GM04503 (cell line): ENCODE measurements at regions not wholly inside any gene's neighbourhood (a gene's known extent, or its start where the extent isn't known, plus 50 kb on each side); places are given as distances from the start of the nearest gene placed in this dataset.

Experiments used
- DNase-seq: peaks from one replicate; pipeline ENCODE4 v3.0.0-alpha.2; 2012; ENCODE audit warnings: low read depth

- DNase-seq: no peak
These were observed 389.6 kb downstream of the YTHDC2 start for GRCh38 chr5:113902917-113903660.

DNA sequence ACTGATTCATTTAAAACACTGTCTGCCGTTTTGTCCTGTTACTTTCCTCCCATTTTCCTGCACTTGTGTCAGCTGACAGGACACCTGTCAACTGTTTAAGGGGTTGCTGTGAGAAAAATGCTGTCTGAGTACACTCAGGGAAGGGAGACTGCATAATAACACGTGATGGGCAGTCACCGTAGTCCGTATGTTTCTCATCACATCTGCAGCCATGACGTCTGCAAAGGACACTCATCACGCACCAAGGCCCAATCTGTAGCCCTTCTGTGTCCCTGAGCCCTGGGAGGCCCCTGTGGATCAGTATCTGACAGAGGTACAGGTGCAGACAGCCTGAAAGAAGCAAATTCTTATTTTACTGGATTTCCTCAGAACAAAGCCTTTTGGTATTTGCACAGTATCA is 396.3 kb downstream of the YTHDC2 start:
- DNase-seq: no peak

GRCh38 chr5:113917997-113918396 is 404.5 kb downstream of the YTHDC2 start:
- DNase-seq: no peak

DNA sequence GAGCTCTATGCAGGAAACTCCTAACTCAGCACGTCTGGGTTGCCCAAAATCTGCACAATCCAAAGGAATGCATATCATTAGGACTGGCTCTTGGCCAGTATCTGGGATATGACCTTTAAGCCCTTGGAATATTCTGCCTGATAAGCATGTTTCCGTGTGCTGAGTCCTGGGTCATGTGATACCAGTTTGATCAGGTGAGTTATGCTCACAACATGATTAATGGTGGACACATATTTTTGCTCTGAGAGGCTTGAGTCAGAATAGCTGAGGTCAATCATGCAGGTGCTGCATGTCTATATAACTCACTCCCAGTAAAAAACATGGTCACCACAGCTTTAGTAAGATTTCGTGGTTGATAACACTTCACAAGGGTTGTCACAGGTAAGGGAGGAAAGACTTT is 408.8 kb downstream of the YTHDC2 start:
- DNase-seq: no peak

GRCh38 chr5:113935453-113935852 is 422.0 kb downstream of the YTHDC2 start:
- no peak for DNase-seq

- DNase-seq: no peak
These were observed 423.8 kb downstream of the YTHDC2 start for GRCh38 chr5:113937301-113937700.

DNA sequence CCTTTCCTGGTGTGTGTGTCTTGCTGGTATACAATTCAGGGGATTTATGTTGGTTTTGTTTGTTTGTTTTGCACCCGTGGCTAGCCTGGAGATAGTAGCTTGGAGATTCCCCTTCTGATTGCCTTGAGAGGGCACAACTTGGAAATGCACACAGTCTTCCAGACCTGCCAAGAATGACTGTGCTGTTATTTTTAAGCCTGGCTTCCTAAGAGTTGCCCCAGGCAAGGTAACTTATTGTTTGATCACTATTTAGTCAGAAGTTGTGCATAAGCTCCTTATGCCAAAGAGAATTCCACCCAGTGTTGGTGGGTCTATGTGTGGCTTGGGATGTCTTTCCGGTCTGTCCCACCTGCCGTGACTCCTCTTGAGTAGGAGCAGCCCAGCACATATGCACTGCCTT is 421.9 kb upstream of the KCNN2 start:
- DNase-seq: no peak

DNA sequence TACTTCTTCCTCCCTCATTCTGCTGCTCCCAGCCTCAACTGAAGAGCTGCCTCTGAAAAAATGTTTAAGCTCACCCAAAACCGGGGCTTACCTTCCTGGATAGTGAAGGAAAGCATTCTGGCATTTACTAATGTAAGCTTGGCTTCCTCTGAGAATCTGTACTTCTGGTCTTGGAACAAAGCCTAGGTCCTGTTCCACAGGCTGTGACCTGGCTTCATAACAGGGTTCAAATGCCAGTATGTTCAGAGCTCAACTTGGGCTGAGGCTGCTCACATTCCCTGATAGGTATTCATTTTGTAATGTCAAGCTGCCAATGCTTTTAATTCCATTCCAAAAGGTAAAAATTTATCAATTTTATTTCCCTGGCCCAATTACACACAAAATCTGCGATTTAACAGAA is 411.7 kb upstream of the KCNN2 start:
- no peak for DNase-seq

DNA sequence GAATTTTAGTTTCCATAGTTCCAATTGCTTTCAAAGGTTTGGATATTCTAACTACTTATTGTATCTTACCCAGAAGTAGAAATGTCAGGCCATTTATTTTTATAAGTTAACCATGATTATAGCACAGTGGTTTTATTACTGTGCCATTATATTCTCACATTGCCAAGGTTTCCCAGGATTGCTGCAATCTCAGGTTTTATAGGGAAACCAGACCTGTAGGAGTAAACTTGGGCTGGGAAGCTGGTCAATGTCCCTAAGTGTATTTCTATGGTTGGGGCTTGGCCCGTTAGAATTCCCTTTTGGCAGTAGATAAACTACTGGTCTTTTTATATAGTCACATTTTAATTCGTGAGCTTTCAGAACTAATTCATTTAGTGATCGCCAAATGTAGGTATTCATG is 396.6 kb upstream of the KCNN2 start:
- no peak for DNase-seq

DNA sequence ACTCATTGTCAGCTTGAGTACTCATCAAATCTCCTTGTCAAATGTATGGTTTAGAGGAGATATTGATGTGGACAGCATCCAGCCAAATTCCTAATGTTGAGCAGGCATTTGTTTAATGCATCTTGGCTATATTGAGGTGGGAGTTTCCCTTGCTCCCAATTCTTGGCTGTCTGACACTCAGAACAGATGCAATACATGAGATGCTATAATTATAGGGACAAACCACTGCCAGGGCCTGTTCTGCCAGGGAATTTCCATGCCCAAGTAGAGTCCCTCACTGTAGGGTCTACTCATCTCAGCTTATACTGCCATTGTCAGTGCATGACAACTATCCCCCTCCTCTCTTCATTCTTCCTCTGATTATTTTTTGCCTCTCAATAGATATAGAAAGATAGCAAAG is 392.0 kb upstream of the KCNN2 start:
- DNase-seq: no peak

DNA sequence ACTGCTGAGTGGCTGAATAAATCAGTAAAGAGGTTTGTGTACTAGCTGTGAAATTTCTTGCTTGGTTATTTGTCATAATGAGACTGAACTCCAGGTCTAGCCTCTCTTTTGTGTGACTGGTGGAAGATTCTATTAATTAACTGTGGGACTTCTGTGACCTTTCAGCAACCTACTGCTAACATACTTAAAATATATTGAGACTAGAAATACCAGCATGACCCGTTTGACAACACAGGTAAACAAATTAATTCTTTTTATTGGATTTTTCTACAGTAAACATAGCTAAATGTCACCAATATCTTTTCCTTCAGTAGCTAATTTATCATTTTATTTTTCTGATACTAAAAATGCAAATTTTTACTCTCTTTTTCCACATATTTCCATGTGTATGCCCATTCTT is 390.4 kb upstream of the KCNN2 start:
- no peak for DNase-seq

DNA sequence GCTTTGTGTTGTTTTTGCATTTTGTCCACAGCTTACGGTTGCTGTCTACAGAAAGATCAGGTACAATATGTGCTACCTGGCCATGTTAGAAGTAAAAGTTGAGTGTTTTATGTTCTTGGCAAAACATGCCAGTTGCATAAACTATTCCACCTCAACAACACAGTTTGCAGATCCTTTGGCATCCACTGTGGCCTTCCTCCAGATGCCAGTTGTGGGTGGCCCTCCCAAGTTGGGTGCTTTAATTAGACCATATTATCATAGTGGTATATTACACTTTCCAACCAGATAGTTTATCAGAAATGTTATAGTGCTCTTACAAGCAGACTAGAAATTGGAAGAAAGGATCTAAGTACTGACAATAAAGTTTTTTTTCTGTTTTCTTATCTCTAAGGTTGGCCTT is 386.9 kb upstream of the KCNN2 start:
- no peak for DNase-seq

GRCh38 chr5:113984928-113985327 is 376.9 kb upstream of the KCNN2 start:
- DNase-seq: no peak

DNA sequence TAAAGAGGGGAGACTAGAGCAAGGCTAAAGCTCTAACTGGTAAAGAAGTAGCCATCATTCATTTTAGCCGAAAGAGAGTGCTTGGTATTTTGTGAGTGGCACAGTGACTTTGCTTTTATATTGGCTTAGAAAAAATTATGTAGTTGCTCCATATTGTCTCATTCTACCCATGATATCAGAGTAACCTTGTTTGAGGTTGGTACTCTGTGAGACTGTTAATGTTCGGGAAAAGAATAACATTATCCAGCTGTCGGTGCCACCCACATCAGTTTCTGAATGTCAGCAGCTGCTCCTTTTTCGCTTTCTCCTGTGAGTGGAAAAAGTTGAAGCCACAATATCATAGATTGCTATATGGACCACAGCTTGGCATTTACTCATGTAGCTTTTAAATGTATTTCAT is 376.4 kb upstream of the KCNN2 start:
- no peak for DNase-seq

- no peak for DNase-seq
These were observed 372.5 kb upstream of the KCNN2 start for GRCh38 chr5:113989278-113989912.

GRCh38 chr5:113989913-113990305 is 372.0 kb upstream of the KCNN2 start:
- DNase-seq: no peak

DNA sequence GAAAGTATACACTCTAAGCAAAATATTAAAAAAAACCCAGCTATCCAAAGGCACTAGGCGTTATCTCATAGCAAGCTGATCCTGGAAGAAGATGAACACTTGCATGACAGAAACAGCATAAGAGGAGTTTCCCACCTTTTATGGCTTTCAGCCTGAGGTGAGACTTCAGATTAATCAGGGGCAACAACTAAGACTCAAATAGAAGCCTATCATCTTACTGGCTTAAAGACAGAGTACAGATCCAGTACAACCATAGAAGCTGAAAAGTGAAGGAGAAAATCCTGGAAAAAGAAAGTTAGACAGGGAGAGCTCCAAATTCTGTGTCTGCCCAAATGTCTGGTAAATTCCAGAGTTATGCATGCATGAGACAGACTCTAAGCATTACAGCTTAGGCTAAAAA is 360.8 kb upstream of the KCNN2 start:
- DNase-seq: no peak

- DNase-seq: no peak
These were observed 355.3 kb upstream of the KCNN2 start for GRCh38 chr5:114006582-114006981.

DNA sequence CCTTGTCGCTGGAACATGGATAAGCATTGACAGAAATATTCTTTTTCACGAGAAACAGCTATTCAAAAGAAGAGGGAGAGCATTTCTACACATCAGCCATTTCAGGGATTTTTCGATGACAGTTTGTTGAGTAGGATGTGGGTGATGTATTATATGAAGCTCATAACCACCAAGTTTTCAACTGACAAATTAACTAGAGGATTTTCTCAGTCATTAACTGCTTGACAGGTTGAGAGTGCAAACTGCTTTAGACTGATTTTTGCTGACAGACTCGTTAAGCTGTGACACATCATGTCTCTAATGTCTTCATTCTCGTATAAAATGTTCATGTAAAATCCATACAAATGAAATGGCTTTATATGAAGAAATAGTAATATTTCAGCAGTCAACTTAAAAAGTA is 354.2 kb upstream of the KCNN2 start:
- no peak for DNase-seq

GRCh38 chr5:114010362-114010761 is 351.5 kb upstream of the KCNN2 start:
- no peak for DNase-seq

GRCh38 chr5:114018186-114018585 is 343.7 kb upstream of the KCNN2 start:
- no peak for DNase-seq

DNA sequence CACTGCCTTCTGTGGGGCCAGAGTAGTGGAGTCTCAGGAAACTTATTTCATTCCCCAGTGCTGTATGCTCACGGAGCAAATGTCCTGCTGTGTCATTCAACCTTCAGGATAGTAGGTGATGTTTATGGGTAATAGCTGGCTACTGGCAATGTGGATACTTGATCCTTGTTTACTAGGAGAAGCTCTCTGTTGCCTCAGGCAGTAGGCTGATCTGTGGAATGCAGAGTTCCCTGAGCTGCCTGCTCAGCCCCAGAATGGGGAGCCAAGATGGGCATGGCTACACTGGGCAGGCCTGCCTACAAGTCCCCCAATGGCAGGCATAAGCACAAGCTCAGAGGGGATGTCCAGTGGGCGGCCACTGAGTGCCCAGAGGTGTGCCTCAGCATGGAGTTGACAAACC is 323.1 kb upstream of the KCNN2 start:
- DNase-seq: no peak

DNA sequence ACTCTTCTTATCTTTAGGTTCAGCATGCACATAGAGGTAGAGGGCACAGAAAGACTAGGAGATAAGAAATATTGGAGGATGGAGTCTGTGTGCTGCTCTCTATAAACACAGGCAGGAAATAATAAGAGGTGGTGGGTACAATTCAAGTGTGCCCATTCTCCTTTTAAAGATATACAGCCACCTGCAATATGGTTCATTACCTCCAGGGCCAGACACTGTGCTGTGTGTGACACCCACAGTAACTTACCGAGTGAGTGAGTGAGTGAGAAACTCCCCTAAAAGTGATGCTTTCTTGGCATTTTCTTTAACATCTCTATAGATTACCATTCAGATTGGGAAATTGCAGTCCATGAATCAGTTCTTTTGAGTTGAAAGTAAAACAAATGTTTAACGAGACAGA is 311.8 kb upstream of the KCNN2 start:
- DNase-seq: no peak

GRCh38 chr5:114053372-114053771 is 308.5 kb upstream of the KCNN2 start:
- no peak for DNase-seq
